ENCODE measurements at regions not wholly inside any gene's neighbourhood (a gene's known extent, or its start where the extent isn't known, plus 50 kb on each side); places are given as distances from the start of the nearest gene placed in this dataset.
"Not testable (repeated sequence)": the region's sequence is repeated elsewhere in the genome, so short reads cannot be mapped to it uniquely, and the experiment has no call there.

- DNase-seq (ENCODE audit: low read depth), result no peak
Observed at GRCh38 chr2:207216457-207216856, 50.7 kb upstream of the KLF7 start.

- no peak for DNase-seq (ENCODE audit: low read depth)
Observed at GRCh38 chr2:207217442-207217841, 51.7 kb upstream of the KLF7 start.

GRCh38 chr2:207219081-207219630 is 53.4 kb upstream of the KLF7 start:
- DNase-seq (ENCODE audit: low read depth), result no peak

- peak; percentile 77 for DNase-seq (ENCODE audit: low read depth)
Observed at GRCh38 chr2:207219676-207220501, 54.1 kb upstream of the KLF7 start.

- no peak for DNase-seq (ENCODE audit: low read depth)
Observed at GRCh38 chr2:207221731-207222130, 56.0 kb upstream of the KLF7 start.

- DNase-seq (ENCODE audit: low read depth), result peak; percentile 92
Observed at GRCh38 chr2:207223051-207223450, 57.3 kb upstream of the KLF7 start.

- DNase-seq (ENCODE audit: low read depth), result no peak
Observed at GRCh38 chr2:207224381-207224780, 58.6 kb upstream of the KLF7 start.

GRCh38 chr2:207224791-207225482 is 59.2 kb upstream of the KLF7 start:
- no peak for DNase-seq (ENCODE audit: low read depth)

GRCh38 chr2:207225773-207226172 is 60.0 kb upstream of the KLF7 start:
- DNase-seq (ENCODE audit: low read depth), result no peak

GRCh38 chr2:207226243-207226642 is 60.5 kb upstream of the KLF7 start:
- no peak for DNase-seq (ENCODE audit: low read depth)

- no peak for DNase-seq (ENCODE audit: low read depth)
Observed at GRCh38 chr2:207226671-207227061, 60.9 kb upstream of the KLF7 start.

GRCh38 chr2:207227062-207227748 is 61.5 kb upstream of the KLF7 start:
- DNase-seq (ENCODE audit: low read depth), result peak; percentile 55

GRCh38 chr2:207227749-207228145 is 62.0 kb upstream of the KLF7 start:
- no peak for DNase-seq (ENCODE audit: low read depth)

GRCh38 chr2:207228402-207228801 is 62.7 kb upstream of the KLF7 start:
- DNase-seq (ENCODE audit: low read depth), result no peak

GRCh38 chr2:207229161-207229560 is 63.4 kb upstream of the KLF7 start:
- DNase-seq (ENCODE audit: low read depth), result no peak

- no peak for DNase-seq (ENCODE audit: low read depth)
Observed at GRCh38 chr2:207230261-207231105, 64.7 kb upstream of the KLF7 start.

- DNase-seq (ENCODE audit: low read depth), result no peak
Observed at GRCh38 chr2:207231106-207231865, 65.5 kb upstream of the KLF7 start.

GRCh38 chr2:207231967-207232366 is 66.2 kb upstream of the KLF7 start:
- DNase-seq (ENCODE audit: low read depth), result peak; percentile 57

GRCh38 chr2:207233141-207233540 is 67.4 kb upstream of the KLF7 start:
- DNase-seq (ENCODE audit: low read depth), result not testable (repeated sequence)

- DNase-seq (ENCODE audit: low read depth), result no peak
Observed at GRCh38 chr2:207233731-207234130, 68.0 kb upstream of the KLF7 start.

GRCh38 chr2:207235621-207236020 is 69.9 kb upstream of the KLF7 start:
- peak; percentile 78 for DNase-seq (ENCODE audit: low read depth)
